Endothelial cell of umbilical vein (primary cell): ENCODE measurements at regions not wholly inside any gene's neighbourhood (a gene's known extent, or its start where the extent isn't known, plus 50 kb on each side); places are given as distances from the start of the nearest gene placed in this dataset.

Experiments used
- BruUV-seq: library from RNA; stranded (reverse); fragments of 400-500 nt; replicated peaks from 2 replicates; lab custom pipeline; 2021; lab: Mats Ljungman, UMichigan
- CTCF ChIA-PET: fragments of 300-600, 350-600 bp; sonication (Branson Sonifier 250); formaldehyde crosslinking; loops from one replicate; lab custom pipeline; 2021; ENCODE audit warnings: antibody characterized with exemption, inconsistent platforms; lab: Charles Lee
- POLR2A ChIA-PET: fragments of 300-600, 350-600 bp; sonication (Branson Sonifier 250); formaldehyde crosslinking; loops from one replicate; lab custom pipeline; 2021; ENCODE audit warnings: antibody characterized with exemption, inconsistent platforms; lab: Charles Lee
- DNase-seq: peaks from one replicate; pipeline ENCODE4 v3.0.0-alpha.2; 2011; ENCODE audit warnings: low read depth, low spot score
- FAIRE-seq: peaks from 2 replicates; lab custom pipeline; 2011; peaks lifted over from hg19 to GRCh38; lab: Jason Lieb, UNC
- H2AFZ ChIP-seq: 2 replicates; pipeline ENCODE4 v1.6.0; 2012; ENCODE audit warnings: low read depth, low read length, control low read depth, inconsistent platforms
- H3K27ac ChIP-seq: 2 replicates; pipeline ENCODE4 v1.5.1; 2011; ENCODE audit warnings: low read depth, mild to moderate bottlenecking, control low read depth, low read length, moderate library complexity; ENCODE audit not compliant: insufficient read depth
- H3K27me3 ChIP-seq, 2 experiments: 2 replicates each; pipeline versions ENCODE4 v1.6.0 to v1.6.1; 2011; ENCODE audit warnings: low read length in 2 of 2, mixed read lengths in 1 of 2; ENCODE audit not compliant: control insufficient read depth in 2 of 2, insufficient read depth in 2 of 2
- H3K36me3 ChIP-seq, 2 experiments: 2 replicates in 1 of 2; 3 replicates in 1 of 2; pipeline ENCODE4 v1.5.1; 2011; ENCODE audit warnings: low read length in 2 of 2, mild to moderate bottlenecking in 1 of 2, moderate library complexity in 1 of 2; ENCODE audit not compliant: control insufficient read depth in 2 of 2, insufficient read depth in 2 of 2; ENCODE audit errors: extremely low read depth in 1 of 2
- H3K4me1 ChIP-seq: 3 replicates; pipeline ENCODE4 v1.5.1; 2011; ENCODE audit warnings: mild to moderate bottlenecking, low read length; ENCODE audit not compliant: control insufficient read depth, insufficient read depth; ENCODE audit errors: extremely low read depth
- H3K4me2 ChIP-seq: 2 replicates; pipeline ENCODE4 v1.6.1; 2011; ENCODE audit warnings: low read length, control low read depth, mixed read lengths; ENCODE audit not compliant: insufficient read depth
- H3K4me3 ChIP-seq, 3 experiments: fragments of 200-600 bp in 1 of 3; sonication (generic), shearing (Covaris generic) in 1 of 3; replicated peaks in 1 of 3; 2 replicates each; pipeline ENCODE4 v1.5.1; 2011 to 2016; ENCODE audit warnings: control low read depth in 3 of 3, low read length in 3 of 3, mild to moderate bottlenecking in 2 of 3, inconsistent platforms in 1 of 3, low read depth in 1 of 3, moderate library complexity in 1 of 3; ENCODE audit not compliant: insufficient read depth in 1 of 3
- H3K79me2 ChIP-seq: 2 replicates; pipeline ENCODE4 v1.6.0; 2012; ENCODE audit warnings: low read length, inconsistent platforms; ENCODE audit not compliant: control insufficient read depth, insufficient read depth
- H3K9ac ChIP-seq: replicated peaks from 2 replicates; pipeline ENCODE3; 2011; ENCODE audit warnings: low read length, control low read depth; ENCODE audit not compliant: insufficient read depth; ENCODE audit errors: extremely low read depth
- H3K9me1 ChIP-seq: replicated peaks from 3 replicates; pipeline ENCODE4 v1.6.0; 2011; ENCODE audit warnings: mild to moderate bottlenecking, low read length; ENCODE audit not compliant: control insufficient read depth, insufficient read depth; ENCODE audit errors: extremely low read depth
- H3K9me3 ChIP-seq: replicated peaks from 2 replicates; pipeline ENCODE4 v1.5.1; 2012; ENCODE audit warnings: low read length, inconsistent platforms; ENCODE audit not compliant: control insufficient read depth, insufficient read depth
- H4K20me1 ChIP-seq: replicated peaks from 2 replicates; pipeline ENCODE3; 2011; ENCODE audit warnings: mild to moderate bottlenecking, low read length; ENCODE audit not compliant: control insufficient read depth, insufficient read depth; ENCODE audit errors: extremely low read depth
- CTCF ChIP-seq, 2 donors: IDR thresholded peaks; 1 replicate in 1 of 2; 2 replicates in 1 of 2; pipeline ENCODE4 v1.5.1; 2011; ENCODE audit warnings: low read length in 2 of 2, mild to moderate bottlenecking in 2 of 2, moderate library complexity in 2 of 2, control low read depth in 1 of 2, inconsistent platforms in 1 of 2, low read depth in 1 of 2; ENCODE audit not compliant: insufficient read depth in 1 of 2; ENCODE audit errors: extremely low read depth in 1 of 2
- EZH2 ChIP-seq: IDR thresholded peaks from 2 replicates; pipeline ENCODE4 v1.6.1; 2012; ENCODE audit warnings: borderline replicate concordance, low read depth, mild to moderate bottlenecking, moderate library complexity, low read length, inconsistent platforms; ENCODE audit not compliant: severe bottlenecking
- FOS ChIP-seq: IDR thresholded peaks from 2 replicates; pipeline ENCODE4 v1.6.1; 2011; ENCODE audit warnings: mild to moderate bottlenecking, low read length, moderate library complexity, borderline replicate concordance; ENCODE audit not compliant: insufficient read depth
- GATA2 ChIP-seq: IDR thresholded peaks from 2 replicates; pipeline ENCODE4 v1.7.0; 2011; ENCODE audit warnings: low read depth, mild to moderate bottlenecking, moderate library complexity, mixed read lengths, low read length; ENCODE audit not compliant: insufficient read length, insufficient read depth
- JUN ChIP-seq: IDR thresholded peaks from 2 replicates; pipeline ENCODE4 v1.6.1; 2011; ENCODE audit warnings: borderline replicate concordance, low read depth; ENCODE audit not compliant: insufficient read length, insufficient read depth
- MYC ChIP-seq: IDR thresholded peaks from one replicate; pipeline ENCODE4 v1.6.1; 2011; ENCODE audit warnings: mild to moderate bottlenecking, low read depth, low read length
- POLR2A ChIP-seq: IDR thresholded peaks from 2 replicates; pipeline ENCODE4 v1.6.1; 2012; ENCODE audit warnings: low read depth, mild to moderate bottlenecking, control low read depth, low read length
- POLR2AphosphoS5 ChIP-seq: IDR thresholded peaks from 2 replicates; pipeline ENCODE4 v1.6.1; 2012; ENCODE audit warnings: low read depth, mild to moderate bottlenecking, control low read depth, low read length, moderate library complexity; ENCODE audit not compliant: insufficient read depth
- dilution Hi-C: fragments of 300-500 bp; cut with MboI; formaldehyde crosslinking; loops from one replicate; pipeline ENCODE4 v1.15.0; 2019; ENCODE audit warnings: low sequenced_read_pairs; ENCODE audit not compliant: extremely low pct_ligation_motif_present
- intact Hi-C: fragments of 100-400 bp; cut with micrococcal nuclease; formaldehyde crosslinking; loops from one replicate; pipeline ENCODE4 v1.10.0; 2022
- TF ChIP-seq, protein P1 (sequence below): IDR thresholded peaks from 2 replicates; pipeline ENCODE4 v1.6.1; 2011; ENCODE audit not compliant: insufficient read depth, insufficient read length

- FAIRE-seq (no peak), DNase-seq (no peak)
- Histone ChIP-seq H4K20me1 (no peaks in the 10 kb centered on the region), H2AFZ (no peak overlapping the region), H3K4me3 (no peak overlapping the region), H3K79me2 (no peaks in the 10 kb centered on the region), H3K9me3 (no peaks in the 10 kb centered on the region), H3K4me1 (no peaks in the 10 kb centered on the region), H3K27me3 (no peaks in the 10 kb centered on the region), H3K36me3 (no peaks in the 10 kb centered on the region), H3K9me1 (no peaks in the 10 kb centered on the region), H3K9ac (no peak overlapping the region), H3K4me2 (no peak overlapping the region), H3K27ac (no peak overlapping the region)
- TF ChIP-seq GATA2 (no peak), POLR2AphosphoS5 (no peak), CTCF (IDR thresholded peaks at IDR 0.05; ENCODE audit: extremely low read depth in 1 of 2, insufficient read depth in 1 of 2, low read depth in 1 of 2, low read length in 2 of 2) (no peak), MYC (no peak), JUN (no peak), FOS (no peak), EZH2 (no peak), POLR2A (no peak)
- TF ChIP-seq, protein P1, sequence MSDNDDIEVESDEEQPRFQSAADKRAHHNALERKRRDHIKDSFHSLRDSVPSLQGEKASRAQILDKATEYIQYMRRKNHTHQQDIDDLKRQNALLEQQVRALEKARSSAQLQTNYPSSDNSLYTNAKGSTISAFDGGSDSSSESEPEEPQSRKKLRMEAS: no peak
- intact Hi-C loops: no loop called here
- POLR2A ChIA-PET: no interaction called here
- BruUV-seq: no TSS peak
- CTCF ChIA-PET: no interaction called here
- dilution Hi-C loops: no loop called here
These were observed 106.4 kb upstream of the SMIM21 start for GRCh38 chr18:75533950-75534349.
